HG02759 (cell line): ENCODE measurements at regions not wholly inside any gene's neighbourhood (a gene's known extent, or its start where the extent isn't known, plus 50 kb on each side); places are given as distances from the start of the nearest gene placed in this dataset.

Experiments used
- ATAC-seq: cut with Tn5 transposase; IDR thresholded peaks from one replicate; pipeline ENCODE4 v1.9.1; 2021; ENCODE audit warnings: mild to moderate bottlenecking, moderate library complexity; ENCODE audit not compliant: unreplicated experiment

- ATAC-seq, result no peak
These were observed 51.4 kb downstream of the MRPL36 start for GRCh38 chr5:1748271-1748670.

DNA sequence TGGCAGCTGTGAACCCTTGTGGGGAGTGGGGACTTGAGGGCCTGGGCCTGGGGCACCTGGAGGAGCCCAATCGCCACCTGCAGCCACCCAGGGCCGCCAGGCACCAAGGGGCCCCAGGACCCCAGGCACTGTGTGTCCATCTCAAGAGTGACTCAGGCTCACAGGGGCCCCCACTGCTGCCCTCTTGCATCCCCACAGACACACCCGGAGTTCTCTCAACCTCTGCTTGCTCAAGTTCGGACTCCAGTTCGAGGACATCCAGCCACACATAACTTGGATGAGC is 51.9 kb downstream of the MRPL36 start:
- no peak for ATAC-seq

DNA sequence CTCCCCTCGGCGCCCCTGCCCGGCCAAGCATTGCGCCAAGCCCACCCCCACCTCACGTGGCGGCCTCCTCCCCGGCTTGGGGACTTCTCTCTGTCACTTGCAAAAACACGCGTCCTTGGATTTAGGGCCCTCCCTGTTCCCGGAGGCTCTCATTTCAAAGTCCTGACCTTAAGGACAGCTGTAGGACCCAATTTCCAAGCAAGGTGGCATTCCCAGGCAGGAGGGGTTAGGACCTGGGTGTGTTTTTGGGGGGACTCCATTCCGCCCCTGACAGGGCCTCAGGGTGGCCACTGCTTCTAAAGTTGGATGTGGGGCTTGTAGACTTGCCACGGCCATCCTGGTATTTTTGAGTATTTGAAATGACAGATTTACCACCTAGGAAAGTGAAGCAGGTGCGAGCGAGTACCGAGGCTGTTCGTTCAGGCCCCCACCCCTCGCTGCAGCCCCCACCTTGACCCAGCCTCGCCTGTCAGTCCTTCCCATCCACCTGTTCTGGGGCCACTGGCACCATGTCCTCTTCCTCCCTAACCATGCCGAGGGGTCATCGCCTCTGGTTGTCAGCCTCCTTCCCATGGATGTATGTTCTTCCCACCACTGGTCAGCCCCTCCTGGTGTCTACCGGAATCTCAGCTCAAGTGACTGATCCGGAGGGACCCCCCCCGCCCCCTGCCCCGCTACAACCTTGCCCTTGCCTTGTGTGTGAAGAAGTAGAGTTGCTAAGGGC is 52.4 kb downstream of the MRPL36 start:
- no peak for ATAC-seq

- ATAC-seq, result no peak
These were observed 53.1 kb downstream of the MRPL36 start for GRCh38 chr5:1746371-1747078.

DNA sequence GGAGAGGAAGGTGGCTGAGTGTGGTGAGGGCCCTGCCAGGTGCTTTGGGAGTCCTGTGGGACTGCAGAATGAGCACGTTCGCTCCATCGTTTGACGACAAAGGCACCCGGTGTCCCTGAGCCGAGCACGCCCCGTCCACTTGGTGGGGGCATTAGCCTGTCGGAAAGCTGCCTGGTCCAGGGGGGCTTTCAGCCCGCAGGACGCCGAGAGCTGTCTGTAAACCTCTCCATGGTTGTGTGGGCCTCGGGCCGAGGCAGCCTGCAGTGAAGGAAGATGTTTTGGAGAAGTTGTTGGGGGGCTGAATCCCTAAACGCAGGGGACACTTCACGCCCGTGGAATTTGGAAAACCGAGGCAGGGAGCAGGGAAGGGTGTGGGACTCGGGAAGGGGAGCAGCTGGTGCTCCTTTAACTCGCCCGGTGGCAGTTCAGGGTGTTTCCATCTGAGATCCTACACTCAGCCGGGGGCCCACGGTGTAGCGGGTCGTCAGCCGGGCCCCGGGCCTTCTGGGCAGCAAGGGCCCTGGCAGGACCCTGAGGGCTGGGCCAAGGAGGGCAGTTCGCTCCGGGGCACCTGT is 53.8 kb downstream of the MRPL36 start:
- ATAC-seq, result no peak

DNA sequence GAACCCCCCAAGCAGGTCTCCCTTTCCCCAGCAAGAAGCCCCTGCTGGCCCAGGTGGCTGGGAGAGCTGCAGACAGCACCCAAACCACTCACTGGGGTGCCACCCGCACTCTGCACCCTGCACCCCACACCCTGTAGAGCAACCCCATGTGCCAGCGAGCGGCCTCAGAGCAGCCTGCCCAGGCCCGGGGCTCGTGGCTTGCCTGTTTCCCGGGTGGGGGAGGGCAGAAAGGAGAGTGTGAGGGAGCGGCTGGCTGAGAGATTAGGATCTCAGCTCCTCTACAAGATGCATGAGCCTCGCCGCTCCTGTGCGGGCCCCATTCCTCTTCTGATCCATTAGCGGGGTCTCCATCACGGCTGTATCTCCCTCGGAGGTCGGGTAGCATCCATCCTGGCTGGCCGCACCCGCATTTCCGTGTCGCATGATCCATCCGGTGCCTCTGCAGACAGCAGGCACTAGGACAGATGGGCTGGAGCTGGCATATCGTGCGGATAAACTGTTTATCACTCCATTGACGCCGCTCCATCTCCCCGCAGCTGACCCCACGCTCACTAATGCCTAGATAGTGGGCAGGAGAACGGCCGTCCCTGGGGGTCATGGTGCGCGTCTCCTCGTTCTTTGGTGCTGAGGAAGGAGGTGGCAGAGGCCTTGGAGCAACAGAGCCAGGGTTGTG is 54.4 kb downstream of the MRPL36 start:
- no peak for ATAC-seq

GRCh38 chr5:1744393-1745122 is 55.1 kb downstream of the MRPL36 start:
- no peak for ATAC-seq

DNA sequence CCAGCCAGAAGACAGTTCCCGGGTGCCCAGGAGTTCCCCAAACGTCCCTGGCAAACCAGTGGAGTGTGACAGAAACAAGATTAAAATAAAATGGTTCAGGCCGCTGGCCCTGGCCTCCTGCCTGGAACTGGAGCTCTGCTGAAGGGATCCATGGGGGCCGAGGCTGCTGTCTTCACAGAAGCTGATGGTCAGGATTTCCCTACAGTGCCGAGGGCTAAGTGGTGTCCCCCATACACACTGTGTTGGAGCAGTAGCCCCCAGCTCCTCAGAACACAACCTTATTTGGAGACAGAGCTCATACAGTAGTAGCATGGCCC is 55.9 kb downstream of the MRPL36 start:
- ATAC-seq, result no peak

DNA sequence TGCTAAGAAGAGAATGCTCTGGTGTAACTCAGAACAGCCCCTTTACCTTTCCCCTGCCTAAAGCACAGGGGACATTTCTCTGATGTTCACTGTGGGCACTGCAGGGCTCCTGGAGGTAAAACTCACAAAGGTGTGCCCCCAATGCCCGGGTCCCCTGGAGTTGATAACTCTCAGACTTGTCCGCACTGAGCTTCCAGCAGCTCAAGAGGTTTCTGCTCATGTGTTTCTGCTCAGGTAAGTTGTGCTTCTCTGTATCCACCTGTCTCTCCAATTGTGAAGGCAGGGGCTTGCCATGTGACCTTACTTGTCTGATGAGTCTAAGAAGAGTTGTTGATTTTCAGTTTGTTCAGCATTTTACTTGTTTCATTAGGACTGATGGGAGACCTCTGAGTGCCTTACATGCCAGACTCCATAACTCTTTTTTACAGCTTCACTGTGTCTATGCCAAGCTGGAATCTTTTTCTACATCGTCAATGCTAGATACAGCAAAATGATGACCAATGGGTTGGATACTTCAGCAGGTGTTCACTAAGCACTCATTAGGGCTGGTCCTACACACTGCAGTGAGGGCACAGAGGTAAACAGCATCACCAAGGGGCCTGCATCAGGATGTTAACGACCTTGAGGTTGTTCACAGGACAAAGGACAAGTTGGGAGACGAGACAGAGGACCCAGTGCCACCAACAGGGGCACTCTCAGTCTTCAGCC is 56.4 kb downstream of the MRPL36 start:
- ATAC-seq, result no peak

DNA sequence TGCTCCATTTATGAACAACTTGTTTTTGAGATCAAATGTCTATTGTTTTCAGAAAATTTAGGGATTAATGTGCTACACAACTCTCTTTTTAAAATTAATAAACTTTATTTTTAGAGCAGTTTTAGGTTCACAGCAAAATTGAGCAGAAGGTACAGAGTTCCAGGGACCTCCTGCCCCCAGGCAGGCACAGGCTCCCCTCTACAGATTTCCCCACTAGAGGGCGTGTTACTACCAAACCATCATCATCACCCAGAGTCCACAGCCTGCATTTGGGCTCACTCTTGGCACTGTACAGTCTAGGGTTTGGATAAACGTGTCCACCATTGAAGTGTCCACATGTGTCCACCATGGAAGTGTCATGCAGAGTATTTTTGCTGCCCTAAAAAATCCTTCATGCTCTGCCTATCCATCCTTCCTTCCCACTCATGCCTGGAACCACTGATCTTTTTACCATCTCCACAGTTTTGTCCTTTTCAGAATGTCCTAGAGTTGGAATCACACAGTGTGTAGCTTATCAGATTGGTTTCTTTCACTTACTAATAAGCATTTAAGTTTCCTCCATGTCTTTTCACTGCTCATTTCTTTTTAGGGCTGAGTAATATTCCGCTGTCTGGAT is 61.7 kb downstream of the MRPL36 start:
- peak; percentile 86 for ATAC-seq

- ATAC-seq, result no peak
These were observed 62.5 kb downstream of the MRPL36 start for GRCh38 chr5:1736889-1737711.

DNA sequence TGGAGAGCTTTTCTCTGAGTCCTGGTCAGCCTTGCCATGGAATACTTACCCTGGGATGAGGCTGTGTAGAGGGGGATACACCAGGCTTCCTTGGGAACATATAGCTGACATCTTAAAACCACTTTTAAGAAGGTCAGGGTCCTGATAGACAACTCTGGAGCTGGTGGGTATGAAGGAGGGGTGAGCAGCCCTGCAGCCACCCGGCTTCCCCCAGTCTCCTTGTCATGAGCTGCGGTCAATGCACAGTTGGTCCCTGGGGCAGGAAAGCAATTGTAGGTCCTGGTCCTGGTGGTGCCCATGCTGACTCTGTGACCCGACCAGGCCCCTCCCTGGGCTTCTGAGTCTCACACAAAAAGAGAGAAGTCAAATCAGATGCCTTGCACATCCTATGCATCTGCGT is 63.6 kb downstream of the MRPL36 start:
- ATAC-seq, result no peak

- no peak for ATAC-seq
These were observed 64.2 kb downstream of the MRPL36 start for GRCh38 chr5:1735320-1735970.

- ATAC-seq, result no peak
These were observed 64.7 kb downstream of the MRPL36 start for GRCh38 chr5:1734908-1735289.

DNA sequence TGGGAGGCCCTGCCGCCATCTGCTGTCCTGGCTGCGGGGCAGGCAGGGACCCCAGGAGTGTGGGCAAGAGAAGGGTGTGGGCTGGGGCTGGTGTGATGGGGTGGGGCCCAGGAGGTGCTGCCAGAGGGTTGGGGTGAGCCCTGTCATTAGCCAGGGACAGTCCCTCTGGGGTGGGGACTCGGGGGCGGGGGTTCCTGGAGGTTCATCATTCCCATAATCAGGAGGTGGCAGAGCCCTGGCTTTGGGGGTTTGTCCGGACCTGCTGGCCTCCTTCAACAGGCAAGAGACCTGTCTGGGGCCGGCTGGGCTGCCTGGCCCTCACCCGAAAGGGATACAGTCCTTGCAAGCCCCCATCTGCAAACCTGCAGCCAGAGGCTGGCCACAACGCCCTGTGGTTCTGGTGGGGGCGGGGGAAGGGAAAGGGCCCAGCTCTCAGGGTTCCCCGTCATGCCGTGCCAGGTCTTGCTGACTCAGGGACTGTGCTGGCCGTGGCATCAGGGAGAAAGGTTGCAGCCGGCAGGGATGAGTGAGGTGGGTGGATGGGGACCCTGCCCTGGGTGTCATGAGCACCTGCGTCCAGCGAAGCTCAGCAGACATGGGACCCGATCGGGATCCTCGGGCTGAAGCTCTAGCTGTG is 65.2 kb downstream of the MRPL36 start:
- ATAC-seq, result no peak

- ATAC-seq, result no peak
These were observed 66.3 kb downstream of the MRPL36 start for GRCh38 chr5:1733369-1733768.

- no peak for ATAC-seq
These were observed 66.7 kb downstream of the MRPL36 start for GRCh38 chr5:1732945-1733344.

- no peak for ATAC-seq
These were observed 67.2 kb downstream of the MRPL36 start for GRCh38 chr5:1732238-1732941.
